RPMI7951 (cell line): ENCODE measurements at regions not wholly inside any gene's neighbourhood (a gene's known extent, or its start where the extent isn't known, plus 50 kb on each side); places are given as distances from the start of the nearest gene placed in this dataset.
"Not testable (repeated sequence)": the region's sequence is repeated elsewhere in the genome, so short reads cannot be mapped to it uniquely, and the experiment has no call there.

Experiments
- DNase-seq: peaks from one replicate; pipeline ENCODE4 v3.0.0-alpha.2; 2012; ENCODE audit warnings: low read depth

GRCh38 chr2:89960570-89960969 is 1269.1 kb downstream of the RPIA start:
- not testable (repeated sequence) for DNase-seq

- DNase-seq, result not testable (repeated sequence)
Observed at GRCh38 chr2:89968567-89968966, 1277.1 kb downstream of the RPIA start.

DNA sequence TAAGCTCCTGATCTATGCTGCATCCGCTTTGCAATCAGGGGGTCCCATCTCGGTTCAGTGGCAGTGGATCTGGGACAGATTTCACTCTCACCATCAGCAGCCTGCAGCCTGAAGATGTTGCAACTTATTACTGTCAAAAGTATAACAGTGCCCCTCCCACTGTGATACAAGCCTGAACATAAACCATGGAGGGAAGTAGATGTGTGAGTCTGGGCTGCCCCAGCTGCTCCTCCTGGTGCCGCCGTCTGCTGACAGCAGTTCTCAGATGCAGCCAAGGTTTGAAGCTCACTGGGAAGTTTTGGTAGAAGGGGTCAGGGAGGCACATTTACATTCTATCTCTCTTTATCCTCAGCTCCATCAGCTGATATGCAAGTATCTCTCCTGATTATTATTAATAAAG is 1277.7 kb downstream of the RPIA start:
- DNase-seq, result not testable (repeated sequence)

GRCh38 chr2:89973849-89974248 is 1282.4 kb downstream of the RPIA start:
- DNase-seq, result peak; percentile 48

DNA sequence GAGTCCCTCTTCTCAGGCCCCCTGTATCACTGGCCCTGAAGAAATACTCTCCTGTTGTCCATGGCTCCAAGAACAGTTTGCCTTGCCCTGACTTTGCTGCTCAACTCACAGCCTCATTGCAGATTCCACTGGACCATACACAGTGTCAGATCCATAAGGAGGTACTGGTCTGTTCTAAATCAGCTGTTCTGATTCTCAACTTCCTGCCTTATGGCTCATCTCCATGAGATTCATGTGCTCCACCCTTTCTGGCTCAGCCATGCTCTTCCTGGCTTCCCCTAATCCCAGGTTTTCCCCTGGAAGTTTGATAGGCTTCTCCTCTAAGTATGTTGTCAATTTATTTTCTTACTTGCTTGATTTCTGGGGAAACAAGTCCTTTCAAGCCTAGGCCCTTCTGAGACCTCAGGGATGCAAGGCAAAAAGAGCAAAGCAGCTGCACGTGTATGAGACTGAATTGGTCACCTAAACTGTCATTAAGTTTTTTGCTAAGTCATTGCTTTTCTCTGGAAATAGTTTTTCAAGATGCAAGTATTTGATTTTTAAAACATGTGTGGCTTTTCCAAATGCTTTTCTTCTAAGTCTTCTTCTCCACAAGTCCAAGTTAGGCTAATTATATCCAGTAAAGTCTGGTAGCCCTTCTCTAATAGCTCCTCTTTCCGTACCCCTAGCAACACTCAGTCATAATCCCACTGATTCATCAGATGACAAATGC is 1288.5 kb downstream of the RPIA start:
- not testable (repeated sequence) for DNase-seq

DNA sequence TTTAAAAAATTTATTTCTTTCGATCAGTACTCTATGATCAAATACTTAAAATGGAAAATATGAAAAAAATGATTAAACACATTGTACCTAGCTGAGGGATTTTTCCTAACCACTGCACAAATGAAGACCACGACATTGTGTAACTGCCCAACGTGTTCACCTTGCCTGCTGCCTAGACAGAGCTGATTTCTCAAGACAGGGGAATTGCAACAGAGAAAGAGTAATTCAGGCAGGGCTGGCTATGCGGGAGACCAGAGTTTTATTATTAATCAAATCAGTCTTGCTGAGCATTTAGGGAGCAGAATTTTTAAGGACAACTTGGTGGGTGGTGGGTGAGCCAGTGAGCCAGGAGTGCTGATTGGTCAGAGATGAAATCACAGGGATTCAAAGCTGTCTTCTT is 1290.8 kb downstream of the RPIA start:
- peak; percentile 1 for DNase-seq

- not testable (repeated sequence) for DNase-seq
Observed at GRCh38 chr2:89985650-89986049, 1294.2 kb downstream of the RPIA start.

GRCh38 chr2:89986532-89986931 is 1295.1 kb downstream of the RPIA start:
- not testable (repeated sequence) for DNase-seq

DNA sequence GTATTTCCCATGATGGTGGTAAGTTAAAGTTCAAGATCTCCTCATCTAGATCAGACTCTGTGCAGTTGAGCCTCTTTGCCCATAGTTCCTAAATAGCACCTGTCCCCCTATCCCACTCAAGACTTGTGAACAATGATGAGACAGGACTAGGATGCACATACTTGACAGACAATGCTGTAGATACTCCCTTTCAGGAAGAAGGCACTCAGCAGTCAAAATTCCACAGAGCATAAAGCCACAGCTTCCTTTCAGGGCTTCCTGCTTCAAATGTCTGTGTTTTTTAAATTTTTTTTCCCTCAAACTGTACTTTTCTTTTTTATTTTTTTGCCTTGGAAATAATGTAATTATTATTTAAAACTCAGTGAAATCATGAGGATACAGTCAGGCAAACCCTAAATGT is 1305.3 kb downstream of the RPIA start:
- not testable (repeated sequence) for DNase-seq

DNA sequence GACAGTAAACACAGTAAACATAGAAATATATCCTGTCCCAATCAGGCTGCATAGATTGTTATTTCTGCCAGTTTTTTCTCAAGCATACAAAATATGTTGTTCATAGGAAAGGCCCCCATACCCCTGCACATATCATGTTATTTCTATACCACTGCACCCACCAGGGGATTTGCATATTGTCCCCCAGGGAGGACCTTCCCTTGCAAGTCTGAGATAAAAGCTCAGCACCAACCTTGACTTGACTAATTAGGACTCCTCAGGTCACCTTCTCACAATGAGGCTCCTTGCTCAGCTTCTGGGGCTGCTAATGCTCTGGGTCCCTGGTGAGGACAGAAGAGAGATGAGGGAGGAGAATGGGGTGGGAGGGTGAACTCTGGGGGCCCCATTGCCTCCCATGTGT is 1313.1 kb downstream of the RPIA start:
- not testable (repeated sequence) for DNase-seq

DNA sequence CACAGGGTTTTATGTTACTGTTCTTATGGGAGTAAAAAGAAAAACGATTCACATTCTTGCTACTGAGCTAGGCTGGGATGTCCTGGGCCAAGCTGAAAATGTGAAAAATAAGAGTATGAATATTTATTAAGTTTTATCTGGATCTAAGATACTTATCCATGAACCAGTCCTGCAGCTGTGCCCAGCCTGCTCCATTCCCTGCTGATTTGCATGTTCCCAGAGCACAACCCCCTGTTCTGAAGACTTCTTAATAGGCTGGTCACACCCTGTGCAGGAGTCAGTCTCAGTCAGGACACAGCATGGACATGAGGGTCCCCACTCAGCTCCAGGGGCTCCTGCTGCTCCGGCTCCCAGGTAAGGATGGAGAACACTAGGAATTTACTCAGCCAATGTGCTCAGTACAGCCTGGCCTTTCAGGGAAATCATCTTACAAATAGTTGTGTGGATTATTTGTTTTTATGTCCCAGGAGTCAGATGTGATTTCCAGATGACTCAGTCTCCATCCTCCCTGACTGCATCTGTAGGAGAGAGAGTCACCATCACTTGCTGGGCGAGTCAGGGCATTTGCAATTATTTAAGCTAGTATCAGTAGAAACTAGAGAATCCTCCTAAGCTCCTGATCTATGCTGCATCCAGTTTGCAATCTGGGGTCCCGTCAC is 1319.1 kb downstream of the RPIA start:
- not testable (repeated sequence) for DNase-seq

- DNase-seq, result not testable (repeated sequence)
Observed at GRCh38 chr2:90011101-90011443, 1319.6 kb downstream of the RPIA start.

DNA sequence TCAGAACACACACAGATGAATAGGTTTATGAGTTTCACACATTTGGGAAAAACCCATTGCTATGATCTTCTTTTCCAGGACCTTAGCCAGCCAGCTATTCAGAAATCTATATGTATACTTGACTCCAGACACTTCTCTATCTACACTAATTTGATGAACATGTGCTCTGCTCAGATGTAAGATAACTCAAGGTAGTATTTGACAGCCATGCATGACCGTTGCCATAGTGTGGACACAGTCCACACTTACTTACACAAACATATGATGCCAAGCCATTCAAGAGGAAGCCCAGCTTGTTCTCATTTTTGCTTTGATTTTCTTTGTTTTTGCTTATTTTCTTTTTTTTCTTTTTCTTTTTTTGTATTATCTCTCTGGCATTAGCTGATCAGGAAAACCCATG is 1328.4 kb downstream of the RPIA start:
- not testable (repeated sequence) for DNase-seq

DNA sequence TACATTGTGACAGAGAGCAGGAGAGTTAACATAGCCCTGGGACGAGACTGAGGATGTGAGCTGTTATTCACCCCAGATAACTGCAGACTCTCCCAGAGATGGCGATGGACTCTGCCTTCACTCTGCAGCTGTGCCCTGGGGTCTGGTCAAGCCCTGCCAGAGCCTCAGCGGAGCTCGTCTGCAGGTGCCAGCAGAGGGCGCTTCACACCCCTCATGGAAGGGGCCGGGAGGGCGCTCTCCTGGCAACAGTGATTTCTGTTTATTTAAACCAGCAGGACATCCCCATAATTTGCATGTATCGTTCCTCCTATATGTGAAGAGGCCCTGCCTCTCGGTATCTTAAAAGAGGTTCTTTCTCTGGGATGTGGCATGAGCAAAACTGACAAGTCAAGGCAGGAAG is 1329.8 kb downstream of the RPIA start:
- not testable (repeated sequence) for DNase-seq

- not testable (repeated sequence) for DNase-seq
Observed at GRCh38 chr2:90027231-90027643, 1335.8 kb downstream of the RPIA start.

DNA sequence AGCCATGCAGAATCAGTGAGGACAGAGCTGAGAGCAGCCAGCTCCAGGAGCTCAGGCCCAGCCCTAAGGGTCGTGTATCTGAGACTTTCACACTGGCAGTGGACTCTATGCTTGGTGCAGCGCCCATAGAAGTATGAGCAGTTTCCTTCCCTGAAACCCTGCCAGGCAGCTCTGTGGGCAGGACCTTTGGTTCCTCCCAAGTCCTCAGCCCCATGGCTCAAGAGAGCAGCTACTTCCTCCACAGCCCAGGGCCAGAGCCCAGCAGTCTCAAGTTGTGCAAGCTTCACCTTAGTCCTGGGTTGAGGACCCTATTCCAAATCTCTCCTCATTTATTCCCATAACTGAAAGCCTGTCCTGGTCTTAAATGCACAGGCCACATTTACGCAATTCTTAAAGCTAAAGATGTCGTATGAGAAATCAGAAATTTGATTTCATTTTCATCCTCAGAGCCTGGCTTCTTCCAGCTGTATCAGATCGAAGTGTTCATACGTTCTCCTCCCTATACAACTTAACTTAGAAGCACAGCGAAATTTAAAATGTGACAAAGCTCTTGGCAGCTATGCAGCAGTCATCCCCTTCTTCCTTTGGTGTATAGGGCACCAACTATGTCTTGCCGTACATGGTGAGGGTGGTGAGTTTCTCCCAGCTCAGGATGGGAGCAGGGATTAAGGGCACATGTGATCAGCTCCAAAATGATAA is 1337.1 kb downstream of the RPIA start:
- DNase-seq, result not testable (repeated sequence)

DNA sequence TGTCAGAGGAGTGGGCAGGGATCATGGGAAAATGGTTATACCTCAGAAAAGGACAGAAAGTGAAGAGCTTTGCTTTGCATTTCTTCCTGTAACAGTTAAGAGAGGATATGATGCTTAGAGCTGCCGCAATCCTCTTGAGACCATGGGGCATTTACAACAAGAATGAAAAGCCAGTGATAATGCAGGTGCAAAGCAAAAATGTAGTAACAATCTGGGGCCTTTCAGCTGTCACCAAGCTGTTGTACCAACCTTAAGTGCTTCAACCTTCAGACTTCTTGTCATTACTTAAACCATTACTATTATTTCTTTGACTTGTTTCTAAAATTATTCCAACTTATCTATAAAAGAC is 1337.6 kb downstream of the RPIA start:
- DNase-seq, result not testable (repeated sequence)

DNA sequence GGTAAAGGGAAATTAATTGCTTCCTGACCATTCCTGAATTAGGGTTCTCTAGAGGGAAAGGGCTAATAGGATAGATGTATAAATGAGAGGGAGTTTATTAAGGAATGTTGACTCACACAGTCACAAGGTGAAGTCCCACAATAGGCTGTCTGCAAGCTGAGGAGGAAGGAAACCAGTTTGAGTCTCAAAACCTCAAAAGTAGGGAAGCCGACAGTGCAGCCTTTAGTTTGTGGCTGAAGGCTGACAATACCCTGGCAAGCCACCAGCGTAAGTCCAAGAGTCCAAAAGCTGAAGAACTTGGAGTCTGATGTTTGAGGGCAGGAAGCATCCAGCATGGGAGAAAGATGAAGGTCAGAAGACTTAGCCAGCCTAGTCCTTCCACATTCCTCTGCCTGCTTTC is 1340.8 kb downstream of the RPIA start:
- DNase-seq, result not testable (repeated sequence)

- DNase-seq, result not testable (repeated sequence)
Observed at GRCh38 chr2:90036335-90036734, 1344.9 kb downstream of the RPIA start.

DNA sequence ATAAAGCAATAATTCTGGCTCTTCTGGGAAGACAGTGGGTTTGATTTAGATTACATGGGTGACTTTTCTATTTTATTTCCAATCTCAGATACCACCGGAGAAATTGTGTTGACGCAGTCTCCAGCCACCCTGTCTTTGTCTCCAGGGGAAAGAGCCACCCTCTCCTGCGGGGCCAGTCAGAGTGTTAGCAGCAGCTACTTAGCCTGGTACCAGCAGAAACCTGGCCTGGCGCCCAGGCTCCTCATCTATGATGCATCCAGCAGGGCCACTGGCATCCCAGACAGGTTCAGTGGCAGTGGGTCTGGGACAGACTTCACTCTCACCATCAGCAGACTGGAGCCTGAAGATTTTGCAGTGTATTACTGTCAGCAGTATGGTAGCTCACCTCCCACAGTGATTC is 1347.6 kb downstream of the RPIA start:
- DNase-seq, result not testable (repeated sequence)

DNA sequence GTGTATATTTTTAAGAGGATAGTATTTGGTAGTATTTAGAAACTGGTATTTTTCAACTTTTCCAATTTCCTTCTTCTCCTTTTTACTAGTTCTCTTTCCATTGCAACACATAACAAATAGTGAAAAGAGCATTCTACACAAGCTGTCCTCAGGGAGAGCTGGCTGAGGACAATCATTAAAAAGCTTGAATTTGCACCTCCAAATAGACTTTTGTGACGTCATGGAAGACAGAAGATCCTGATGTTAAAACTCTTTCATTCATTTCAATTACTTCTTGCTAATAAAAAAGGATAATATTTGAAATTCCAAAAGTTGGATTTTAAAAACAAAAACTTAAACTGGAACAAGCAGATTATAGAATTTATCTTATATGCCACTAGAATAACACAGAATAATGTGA is 1356.3 kb downstream of the RPIA start:
- DNase-seq, result not testable (repeated sequence)

DNA sequence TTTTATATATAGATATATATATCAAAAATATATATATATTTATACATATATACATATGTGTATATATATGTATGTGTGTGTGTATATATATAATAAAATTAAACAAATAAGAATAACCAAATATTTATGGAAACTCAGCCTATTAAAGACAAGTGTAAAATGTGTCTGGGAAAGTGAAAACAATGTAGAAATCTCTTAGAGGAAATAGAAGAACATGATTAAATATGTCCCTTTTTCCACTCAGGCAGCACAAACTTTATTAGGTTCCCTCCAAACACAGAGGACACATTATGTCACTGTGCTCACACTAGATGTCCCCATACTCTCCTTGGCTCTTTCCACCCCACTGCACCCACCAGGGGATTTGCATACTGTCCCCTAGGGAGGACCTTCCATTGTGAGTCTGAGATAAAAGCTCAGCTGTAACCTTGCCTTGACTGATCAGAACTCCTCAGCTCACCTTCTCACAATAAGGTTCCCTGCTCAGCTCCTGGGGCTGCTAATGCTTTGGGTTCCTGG is 1360.7 kb downstream of the RPIA start:
- not testable (repeated sequence) for DNase-seq
